K562 (cell line): ENCODE measurements at regions not wholly inside any gene's neighbourhood (a gene's known extent, or its start where the extent isn't known, plus 50 kb on each side); places are given as distances from the start of the nearest gene placed in this dataset.

Source experiments
- ATAC-seq: fragments of 200-7000 bp; cut with Tn5 transposase; 3 replicates; pipeline ENCODE4 v1.9.1; 2020; ENCODE audit warnings: moderate library complexity
- BruUV-seq: library from RNA; stranded (reverse); fragments of 400-500 nt; replicated peaks from 2 replicates; lab custom pipeline; 2021; lab: Mats Ljungman, UMichigan
- CTCF ChIA-PET: fragments of 300-600 bp; formaldehyde crosslinking; extraction: SDS; loops from one replicate; lab custom pipeline; 2021; ENCODE audit warnings: low intra/inter-chr PET ratio; lab: Yijun Ruan, JAX
- POLR2A ChIA-PET: fragments of 300-600, 350-650 bp; sonication (Branson Sonifier 250); formaldehyde crosslinking; extraction: SDS; loops from one replicate; lab custom pipeline; 2021; ENCODE audit warnings: antibody characterized with exemption, inconsistent platforms; lab: Yijun Ruan, JAX
- DNase-seq, 4 experiments: peaks; one replicate each; pipeline versions ENCODE4 v3.0.0 to v3.0.0-alpha.2; 2011 to 2018; ENCODE audit warnings: low spot score in 3 of 4, mixed read lengths in 3 of 4; ENCODE audit errors: extremely low read depth in 1 of 4
- FAIRE-seq: peaks from 2 replicates; lab custom pipeline; 2011; peaks lifted over from hg19 to GRCh38; lab: Jason Lieb, UNC
- H2AFZ ChIP-seq: 2 replicates; pipeline ENCODE4 v1.6.0; 2011; ENCODE audit warnings: low read depth, low read length, control low read depth, inconsistent platforms
- H3K27ac ChIP-seq: fragments of 200-600 bp; 3 replicates; pipeline ENCODE4 v1.8.0; 2011; ENCODE audit warnings: low read depth, mild to moderate bottlenecking, control low read depth, inconsistent platforms, low read length, moderate library complexity, mixed read lengths; ENCODE audit errors: extremely low read depth
- H3K27me3 ChIP-seq, 2 experiments: fragments of 300-600 bp in 1 of 2; 2 replicates in 1 of 2; 3 replicates in 1 of 2; pipeline versions ENCODE4 v1.6.0 to v1.8.0; 2011; ENCODE audit warnings: inconsistent platforms in 2 of 2, low read length in 2 of 2, mild to moderate bottlenecking in 1 of 2, mixed read lengths in 1 of 2, moderate library complexity in 1 of 2; ENCODE audit not compliant: control insufficient read depth in 2 of 2, insufficient read depth in 2 of 2
- H3K36me3 ChIP-seq: fragments of 300-600 bp; 3 replicates; pipeline ENCODE4 v1.8.0; 2011; ENCODE audit warnings: mild to moderate bottlenecking, low read length, inconsistent platforms; ENCODE audit not compliant: control insufficient read depth, insufficient read depth
- H3K4me1 ChIP-seq, 2 experiments: fragments of 200-600 bp in 1 of 2; replicated peaks in 1 of 2; 2 replicates in 1 of 2; 3 replicates in 1 of 2; pipeline versions ENCODE4 v1.5.1 to v1.8.0; 2011; ENCODE audit warnings: inconsistent platforms in 2 of 2, low read length in 2 of 2, mild to moderate bottlenecking in 1 of 2, mixed read lengths in 1 of 2, moderate library complexity in 1 of 2; ENCODE audit not compliant: control insufficient read depth in 2 of 2, insufficient read depth in 2 of 2
- H3K4me2 ChIP-seq: 2 replicates; pipeline ENCODE4 v1.6.1; 2011; ENCODE audit warnings: low read length, control low read depth, inconsistent platforms, mixed read lengths; ENCODE audit not compliant: insufficient read depth
- H3K4me3 ChIP-seq: fragments of 200-600 bp; sonication (generic), shearing (Covaris generic); 2 replicates; pipeline ENCODE4 v1.5.1; 2016; ENCODE audit warnings: control low read depth, inconsistent platforms
- H3K79me2 ChIP-seq: fragments of 200-600 bp; 3 replicates; pipeline ENCODE4 v1.8.0; 2011; ENCODE audit warnings: low read length, inconsistent platforms; ENCODE audit not compliant: control insufficient read depth, insufficient read depth
- H3K9ac ChIP-seq, 2 experiments: 2 replicates each; pipeline versions ENCODE4 v1.6.0 to v1.6.1; 2011; ENCODE audit warnings: low read depth in 2 of 2, low read length in 2 of 2, control low read depth in 1 of 2, inconsistent platforms in 1 of 2, mild to moderate bottlenecking in 1 of 2, mixed read lengths in 1 of 2; ENCODE audit not compliant: insufficient read depth in 1 of 2
- H3K9me1 ChIP-seq: one replicate; pipeline ENCODE4 v1.6.0; 2011; ENCODE audit warnings: inconsistent platforms, mild to moderate bottlenecking, low read length, moderate library complexity; ENCODE audit not compliant: control insufficient read depth, insufficient read depth
- H3K9me3 ChIP-seq: replicated peaks from 2 replicates; pipeline ENCODE4 v1.5.1; 2011; ENCODE audit warnings: low read depth, low read length, inconsistent platforms; ENCODE audit not compliant: control insufficient read depth, insufficient read depth
- H4K20me1 ChIP-seq: replicated peaks from 2 replicates; pipeline ENCODE4 v1.6.1; 2011; ENCODE audit warnings: low read length, inconsistent platforms, mixed read lengths; ENCODE audit not compliant: control insufficient read depth, insufficient read depth
- EP400 ChIP-seq: fragments of 450-650 bp; IDR thresholded peaks from 2 replicates; pipeline ENCODE4 v1.6.1; 2017; ENCODE audit warnings: antibody characterized with exemption, mild to moderate bottlenecking, moderate library complexity
- HNRNPK ChIP-seq: fragments of 200-400 bp; formaldehyde crosslinking; IDR thresholded peaks from one replicate; pipeline ENCODE4 v1.6.1; 2018; ENCODE audit warnings: mild to moderate bottlenecking, low read depth, low read length; ENCODE audit not compliant: poor library complexity, severe bottlenecking
- MAFF ChIP-seq: IDR thresholded peaks from 2 replicates; pipeline ENCODE4 v1.6.1; 2012; ENCODE audit warnings: low read length, improper control_type of control experiment
- NEUROD1 ChIP-seq: fragments of 150-350 bp; IDR thresholded peaks from 2 replicates; pipeline ENCODE4 v1.6.1; 2014; ENCODE audit warnings: borderline replicate concordance, low read length, low read depth; ENCODE audit not compliant: partially characterized antibody
- NFE2 ChIP-seq: IDR thresholded peaks from 2 replicates; pipeline ENCODE4 v1.6.1; 2014; ENCODE audit warnings: antibody characterized with exemption, low read depth
- PHF8 ChIP-seq: fragments of 200-600 bp; sonication (generic); IDR thresholded peaks from 2 replicates; pipeline ENCODE4 v1.6.1; 2012; ENCODE audit warnings: mixed run types, mild to moderate bottlenecking, inconsistent platforms, low read length, moderate library complexity, borderline replicate concordance
- PREB ChIP-seq: sonication (generic); formaldehyde crosslinking; IDR thresholded peaks from 2 replicates; pipeline ENCODE4 v1.8.1; 2023; ENCODE audit warnings: mild to moderate bottlenecking, missing genetic modification reagents
- PYGO2 ChIP-seq: fragments of 450-650 bp; IDR thresholded peaks from 2 replicates; pipeline ENCODE4 v1.6.1; 2016; ENCODE audit warnings: mild to moderate bottlenecking, missing genetic modification characterization, moderate library complexity, missing compliant biosample characterization
- SP1 ChIP-seq: sonication (generic); formaldehyde crosslinking; IDR thresholded peaks from 2 replicates; pipeline ENCODE4 v1.8.1; 2022; ENCODE audit warnings: mild to moderate bottlenecking, missing genetic modification reagents
- ZNF76 ChIP-seq: fragments of 250-450 bp; sonication (Bioruptor Pico); IDR thresholded peaks from 2 replicates; pipeline ENCODE4 v1.4.0; 2020; ENCODE audit warnings: mild to moderate bottlenecking, moderate library complexity, borderline replicate concordance
- WGBS: fragments of 100-300 bp; shearing (Covaris generic); methylation state at CpG from one replicate; pipeline ENCODE4 v1.1.6; 2016; ENCODE audit warnings: low coverage, mixed read lengths; ENCODE audit not compliant: insufficient coverage; ENCODE audit errors: missing lambda C conversion rate; 5-methylcytosine and 5-hydroxymethylcytosine counted together
- in situ Hi-C: fragments of 300-500 bp; cut with MboI; formaldehyde crosslinking; loops from 4 replicates; pipeline ENCODE4 v1.15.0; 2018; ENCODE audit warnings: inconsistent platforms, mixed read lengths
- intact Hi-C: fragments of 100-400 bp; cut with micrococcal nuclease; formaldehyde crosslinking; loops from 2 replicates; pipeline ENCODE4 v1.14.2; 2022
- TF ChIP-seq, protein P1 (sequence below): fragments of 250-450 bp; sonication (Bioruptor Pico); IDR thresholded peaks from 2 replicates; pipeline ENCODE4 v1.9.0; 2021; ENCODE audit warnings: mild to moderate bottlenecking, inconsistent platforms
- TF ChIP-seq, protein P2 (sequence below): fragments of 250-450 bp; sonication (Bioruptor Pico); IDR thresholded peaks from 2 replicates; pipeline ENCODE4 v1.8.0; 2022; ENCODE audit warnings: moderate library complexity, mild to moderate bottlenecking, inconsistent platforms

DNA sequence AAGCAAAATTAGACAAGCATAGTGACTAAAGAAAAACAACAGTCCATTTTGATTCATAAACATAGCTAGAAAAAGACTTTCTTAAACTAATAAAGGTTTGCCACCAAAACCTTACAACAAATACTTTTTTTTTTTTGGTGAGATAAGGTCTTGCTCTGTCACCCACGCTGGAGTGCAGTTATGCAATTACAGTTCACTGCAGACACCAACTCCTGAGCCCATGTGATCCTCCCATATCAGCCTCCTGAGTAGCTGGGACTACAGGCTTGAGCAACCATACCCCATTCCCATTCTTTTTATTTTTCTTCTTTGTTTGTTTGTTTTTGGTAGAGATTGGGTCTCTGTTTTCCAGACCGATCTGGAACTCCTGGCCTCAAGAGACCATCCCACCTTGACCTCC lies 247.2 kb upstream of the ADGRL3 start:
- H3K4me1 ChIP-seq = no peaks in the 10 kb centered on the region
- POLR2A ChIA-PET = no interaction called here

More for the DNA sequence above, 247.2 kb upstream of the ADGRL3 start:
- intact Hi-C loops = no loop called here
- no peak overlapping the region for H2AFZ ChIP-seq
- H3K9me1 ChIP-seq = no peaks in the 10 kb centered on the region
- no peak overlapping the region for H3K4me3 ChIP-seq
- H4K20me1 ChIP-seq = no peaks in the 10 kb centered on the region
- H3K27me3 ChIP-seq = no peaks in the 10 kb centered on the region
- no TSS peak for BruUV-seq
- no peaks in the 10 kb centered on the region for H3K36me3 ChIP-seq
- CTCF ChIA-PET = no interaction called here
- WGBS = 0% methylated on average over 2 of the region's 2 CpGs
- no peak overlapping the region for H3K4me2 ChIP-seq
- in situ Hi-C loops = no loop called here
- no peaks in the 10 kb centered on the region; the same call in 1 of the 2 replicates for H3K9me3 ChIP-seq
- TF ChIP-seq NEUROD1 (no peak), NFE2 (no peak), HNRNPK (no peak), PHF8 (no peak), PYGO2 (tag) (no peak), SP1 (CRISPR knock-in tag) (no peak), MAFF (no peak), ZNF76 (no peak), EP400 (no peak), PREB (no peak)
- TF ChIP-seq, protein P1, sequence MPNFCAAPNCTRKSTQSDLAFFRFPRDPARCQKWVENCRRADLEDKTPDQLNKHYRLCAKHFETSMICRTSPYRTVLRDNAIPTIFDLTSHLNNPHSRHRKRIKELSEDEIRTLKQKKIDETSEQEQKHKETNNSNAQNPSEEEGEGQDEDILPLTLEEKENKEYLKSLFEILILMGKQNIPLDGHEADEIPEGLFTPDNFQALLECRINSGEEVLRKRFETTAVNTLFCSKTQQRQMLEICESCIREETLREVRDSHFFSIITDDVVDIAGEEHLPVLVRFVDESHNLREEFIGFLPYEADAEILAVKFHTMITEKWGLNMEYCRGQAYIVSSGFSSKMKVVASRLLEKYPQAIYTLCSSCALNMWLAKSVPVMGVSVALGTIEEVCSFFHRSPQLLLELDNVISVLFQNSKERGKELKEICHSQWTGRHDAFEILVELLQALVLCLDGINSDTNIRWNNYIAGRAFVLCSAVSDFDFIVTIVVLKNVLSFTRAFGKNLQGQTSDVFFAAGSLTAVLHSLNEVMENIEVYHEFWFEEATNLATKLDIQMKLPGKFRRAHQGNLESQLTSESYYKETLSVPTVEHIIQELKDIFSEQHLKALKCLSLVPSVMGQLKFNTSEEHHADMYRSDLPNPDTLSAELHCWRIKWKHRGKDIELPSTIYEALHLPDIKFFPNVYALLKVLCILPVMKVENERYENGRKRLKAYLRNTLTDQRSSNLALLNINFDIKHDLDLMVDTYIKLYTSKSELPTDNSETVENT = no peak
- TF ChIP-seq, protein P2, sequence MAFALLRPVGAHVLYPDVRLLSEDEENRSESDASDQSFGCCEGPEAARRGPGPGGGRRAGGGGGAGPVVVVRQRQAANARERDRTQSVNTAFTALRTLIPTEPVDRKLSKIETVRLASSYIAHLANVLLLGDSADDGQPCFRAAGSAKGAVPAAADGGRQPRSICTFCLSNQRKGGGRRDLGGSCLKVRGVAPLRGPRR (CRISPR knock-in tag) = no peak
- FAIRE-seq = no peak
- no peaks in the 10 kb centered on the region for H3K79me2 ChIP-seq
- no peak overlapping the region for H3K27ac ChIP-seq
- no peak overlapping the region for H3K9ac ChIP-seq
- no peak for ATAC-seq
- no peak for DNase-seq
